D721Med (cell line): ENCODE measurements at regions not wholly inside any gene's neighbourhood (a gene's known extent, or its start where the extent isn't known, plus 50 kb on each side); places are given as distances from the start of the nearest gene placed in this dataset.

ENCODE experiments used
- DNase-seq: peaks from one replicate; pipeline ENCODE4 v3.0.0; 2011; ENCODE audit warnings: low spot score; ENCODE audit not compliant: insufficient read length
- FAIRE-seq: peaks from 2 replicates; lab custom pipeline; 2011; peaks lifted over from hg19 to GRCh38; lab: Jason Lieb, UNC
- TF ChIP-seq, protein P1 (sequence below): IDR thresholded peaks from 2 replicates; pipeline ENCODE4 v1.5.1; 2012; ENCODE audit warnings: mild to moderate bottlenecking, control low read depth; ENCODE audit not compliant: insufficient read depth; ENCODE audit errors: missing control alignments

- TF ChIP-seq, protein P1, sequence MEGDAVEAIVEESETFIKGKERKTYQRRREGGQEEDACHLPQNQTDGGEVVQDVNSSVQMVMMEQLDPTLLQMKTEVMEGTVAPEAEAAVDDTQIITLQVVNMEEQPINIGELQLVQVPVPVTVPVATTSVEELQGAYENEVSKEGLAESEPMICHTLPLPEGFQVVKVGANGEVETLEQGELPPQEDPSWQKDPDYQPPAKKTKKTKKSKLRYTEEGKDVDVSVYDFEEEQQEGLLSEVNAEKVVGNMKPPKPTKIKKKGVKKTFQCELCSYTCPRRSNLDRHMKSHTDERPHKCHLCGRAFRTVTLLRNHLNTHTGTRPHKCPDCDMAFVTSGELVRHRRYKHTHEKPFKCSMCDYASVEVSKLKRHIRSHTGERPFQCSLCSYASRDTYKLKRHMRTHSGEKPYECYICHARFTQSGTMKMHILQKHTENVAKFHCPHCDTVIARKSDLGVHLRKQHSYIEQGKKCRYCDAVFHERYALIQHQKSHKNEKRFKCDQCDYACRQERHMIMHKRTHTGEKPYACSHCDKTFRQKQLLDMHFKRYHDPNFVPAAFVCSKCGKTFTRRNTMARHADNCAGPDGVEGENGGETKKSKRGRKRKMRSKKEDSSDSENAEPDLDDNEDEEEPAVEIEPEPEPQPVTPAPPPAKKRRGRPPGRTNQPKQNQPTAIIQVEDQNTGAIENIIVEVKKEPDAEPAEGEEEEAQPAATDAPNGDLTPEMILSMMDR: peak; percentile 89
- DNase-seq: peak; percentile 57
- FAIRE-seq: no peak
Observed at GRCh38 chr5:135191084-135191826, 157.2 kb upstream of the PITX1 start.

GRCh38 chr5:135190416-135191083 lies 156.5 kb upstream of the PITX1 start:
- DNase-seq: no peak
- FAIRE-seq: no peak
- TF ChIP-seq, protein P1: no peak

- no peak for FAIRE-seq
- TF ChIP-seq, protein P1: no peak
- no peak for DNase-seq
Observed at GRCh38 chr5:135189024-135189423, 155.0 kb upstream of the PITX1 start.

GRCh38 chr5:135188233-135188914 lies 154.3 kb upstream of the PITX1 start:
- TF ChIP-seq, protein P1: no peak
- no peak for FAIRE-seq
- DNase-seq: no peak

GRCh38 chr5:135186662-135187522 lies 152.9 kb upstream of the PITX1 start:
- TF ChIP-seq, protein P1: peak; percentile 9
- FAIRE-seq (no peak), DNase-seq (no peak)

GRCh38 chr5:135185481-135186065 lies 151.5 kb upstream of the PITX1 start:
- FAIRE-seq (no peak), DNase-seq (no peak)
- TF ChIP-seq, protein P1: no peak
